ENCODE measurements at regions not wholly inside any gene's neighbourhood (a gene's known extent, or its start where the extent isn't known, plus 50 kb on each side); places are given as distances from the start of the nearest gene placed in this dataset.

GRCh38 chr4:128385683-128386304 is 98.2 kb upstream of the PGRMC2 start:
- no peak for TF ChIP-seq POLR2A (IDR thresholded peaks at IDR 0.05; ENCODE audit: low read depth, low read length)
- peak; percentile 29; the same call in 1 of the 2 replicates for TF ChIP-seq CEBPB (IDR thresholded peaks at IDR 0.05; ENCODE audit: low read depth, low read length)
- TF ChIP-seq, protein P1, sequence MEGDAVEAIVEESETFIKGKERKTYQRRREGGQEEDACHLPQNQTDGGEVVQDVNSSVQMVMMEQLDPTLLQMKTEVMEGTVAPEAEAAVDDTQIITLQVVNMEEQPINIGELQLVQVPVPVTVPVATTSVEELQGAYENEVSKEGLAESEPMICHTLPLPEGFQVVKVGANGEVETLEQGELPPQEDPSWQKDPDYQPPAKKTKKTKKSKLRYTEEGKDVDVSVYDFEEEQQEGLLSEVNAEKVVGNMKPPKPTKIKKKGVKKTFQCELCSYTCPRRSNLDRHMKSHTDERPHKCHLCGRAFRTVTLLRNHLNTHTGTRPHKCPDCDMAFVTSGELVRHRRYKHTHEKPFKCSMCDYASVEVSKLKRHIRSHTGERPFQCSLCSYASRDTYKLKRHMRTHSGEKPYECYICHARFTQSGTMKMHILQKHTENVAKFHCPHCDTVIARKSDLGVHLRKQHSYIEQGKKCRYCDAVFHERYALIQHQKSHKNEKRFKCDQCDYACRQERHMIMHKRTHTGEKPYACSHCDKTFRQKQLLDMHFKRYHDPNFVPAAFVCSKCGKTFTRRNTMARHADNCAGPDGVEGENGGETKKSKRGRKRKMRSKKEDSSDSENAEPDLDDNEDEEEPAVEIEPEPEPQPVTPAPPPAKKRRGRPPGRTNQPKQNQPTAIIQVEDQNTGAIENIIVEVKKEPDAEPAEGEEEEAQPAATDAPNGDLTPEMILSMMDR (conservative IDR thresholded peaks at IDR 0.05; ENCODE audit: low read depth, low read length): peak; percentile 40
- TF ChIP-seq RAD21 (IDR thresholded peaks at IDR 0.05; ENCODE audit: low read length): peak; percentile 42

Measured in IMR-90 (cell line).